ENCODE measurements at regions not wholly inside any gene's neighbourhood (a gene's known extent, or its start where the extent isn't known, plus 50 kb on each side); places are given as distances from the start of the nearest gene placed in this dataset.
"Not testable (repeated sequence)": the region's sequence is repeated elsewhere in the genome, so short reads cannot be mapped to it uniquely, and the experiment has no call there.

- Histone ChIP-seq H3K27me3 (no peaks in the 10 kb centered on the region), H3K9me3 (peaks cover 0 to 16% (median 0%) of the 10 kb centered on the region in 11 donors), H3K27ac (no peak overlapping the region), H3K4me3 (no peak overlapping the region), H3K4me1 (no peaks in the 10 kb centered on the region), H3K36me3 (no peaks in the 10 kb centered on the region)
- intact Hi-C loops (cut with DNase I): no loop called here
- ATAC-seq (no peak), DNase-seq (no peak)
- 54 to 63% methylated on average over 3 of the region's 3 CpGs for WGBS, 2 donors
- no peak for TF ChIP-seq CTCF (IDR thresholded peaks at IDR 0.05)
These were observed 126.2 kb downstream of the PCDH10 start for GRCh38 chr4:133275246-133275645.

GRCh38 chr4:133273401-133273800 is 124.3 kb downstream of the PCDH10 start:
- Histone ChIP-seq H3K4me3 (no peak overlapping the region), H3K9me3 (peaks cover 0 to 12% (median 0%) of the 10 kb centered on the region in 11 donors), H3K27me3 (no peaks in the 10 kb centered on the region), H3K4me1 (no peaks in the 10 kb centered on the region), H3K27ac (no peak overlapping the region), H3K36me3 (no peaks in the 10 kb centered on the region)
- no peak for ATAC-seq
- intact Hi-C loops (cut with DNase I): no loop called here
- WGBS, 2 donors: 94 to 96% methylated on average over 3 of the region's 3 CpGs
- DNase-seq: no peak
- no peak for TF ChIP-seq CTCF (IDR thresholded peaks at IDR 0.05)

GRCh38 chr4:133270021-133270570 is 121.0 kb downstream of the PCDH10 start:
- H3K4me3 ChIP-seq: no peak overlapping the region
- H3K27ac ChIP-seq: no peak overlapping the region
- no peak for TF ChIP-seq CTCF (IDR thresholded peaks at IDR 0.05)
- 68 to 74% methylated on average over 2 of the region's 2 CpGs for WGBS, 2 donors
- no peaks in the 10 kb centered on the region for H3K9me3 ChIP-seq
- H3K4me1 ChIP-seq: no peaks in the 10 kb centered on the region
- ATAC-seq: no peak
- H3K36me3 ChIP-seq: no peaks in the 10 kb centered on the region
- peaks cover 0 to 3% (median 0%) of the 10 kb centered on the region in 7 donors for H3K27me3 ChIP-seq
- intact Hi-C loops (cut with DNase I): no loop called here
- no peak for DNase-seq

GRCh38 chr4:133268205-133268604 is 119.1 kb downstream of the PCDH10 start:
- Histone ChIP-seq H3K27ac (no peak overlapping the region), H3K27me3 (peaks cover 0 to 3% (median 0%) of the 10 kb centered on the region in 7 donors), H3K4me3 (no peak overlapping the region), H3K36me3 (no peaks in the 10 kb centered on the region), H3K9me3 (no peaks in the 10 kb centered on the region), H3K4me1 (no peaks in the 10 kb centered on the region)
- WGBS, 2 donors: 64 to 65% methylated on average over 17 of the region's 17 CpGs
- DNase-seq (no peak), ATAC-seq (no peak)
- intact Hi-C loops (cut with DNase I): no loop called here
- TF ChIP-seq CTCF (IDR thresholded peaks at IDR 0.05): no peak

GRCh38 chr4:133267506-133267905 is 118.4 kb downstream of the PCDH10 start:
- DNase-seq; H3K9me3 ChIP-seq; H3K36me3 ChIP-seq; H3K27ac ChIP-seq; H3K4me1 ChIP-seq; ATAC-seq; H3K4me3 ChIP-seq; H3K27me3 ChIP-seq; intact Hi-C loops (cut with DNase I): not testable (repeated sequence)
- WGBS, 2 donors: 30 to 41% methylated on average over 7 of the region's 7 CpGs

GRCh38 chr4:133266966-133267365 is 117.9 kb downstream of the PCDH10 start:
- not testable (repeated sequence) for H3K4me1 ChIP-seq
- WGBS, 2 donors: 75 to 84% methylated on average over 11 of the region's 11 CpGs

GRCh38 chr4:133264251-133264650 is 115.2 kb downstream of the PCDH10 start:
- WGBS, 2 donors: 58 to 59% methylated on average over 3 of the region's 3 CpGs
- H3K27ac ChIP-seq; H3K9me3 ChIP-seq; intact Hi-C loops (cut with DNase I); H3K4me1 ChIP-seq; H3K36me3 ChIP-seq; H3K4me3 ChIP-seq; DNase-seq; H3K27me3 ChIP-seq; ATAC-seq: not testable (repeated sequence)

More at GRCh38 chr4:133266966-133267365, 117.9 kb downstream of the PCDH10 start:
- intact Hi-C loops (cut with DNase I); H3K27me3 ChIP-seq; H3K27ac ChIP-seq; H3K9me3 ChIP-seq; ATAC-seq; H3K4me3 ChIP-seq; DNase-seq; H3K36me3 ChIP-seq: not testable (repeated sequence)
